Stimulated activated CD4-positive, alpha-beta T cell treated with anti-CD3 and anti-CD28 coated beads, Interleukin-2, amount 100 ng/mL, for 4 hours (primary cell): ENCODE measurements at regions not wholly inside any gene's neighbourhood (a gene's known extent, or its start where the extent isn't known, plus 50 kb on each side); places are given as distances from the start of the nearest gene placed in this dataset.

Experiments
- DNase-seq: peaks from one replicate; pipeline ENCODE4 v3.0.0-alpha.2; 2020; ENCODE audit warnings: low read depth

GRCh38 chr13:30151388-30151787 is 156.0 kb downstream of the KATNAL1 start:
- no peak for DNase-seq

GRCh38 chr13:30149248-30149647 is 158.1 kb downstream of the KATNAL1 start:
- DNase-seq: no peak

- no peak for DNase-seq
Observed at GRCh38 chr13:30148786-30149185, 158.6 kb downstream of the KATNAL1 start.

GRCh38 chr13:30148171-30148754 is 159.1 kb downstream of the KATNAL1 start:
- no peak for DNase-seq

- no peak for DNase-seq
Observed at GRCh38 chr13:30147421-30147820, 159.9 kb downstream of the KATNAL1 start.

- no peak for DNase-seq
Observed at GRCh38 chr13:30147015-30147414, 160.3 kb downstream of the KATNAL1 start.

GRCh38 chr13:30145709-30146367 is 161.5 kb downstream of the KATNAL1 start:
- no peak for DNase-seq

GRCh38 chr13:30143666-30144400 is 163.5 kb downstream of the KATNAL1 start:
- DNase-seq: no peak

GRCh38 chr13:30142486-30143211 is 164.7 kb downstream of the KATNAL1 start:
- DNase-seq: no peak

GRCh38 chr13:30141775-30142485 is 165.4 kb downstream of the KATNAL1 start:
- DNase-seq: no peak

- no peak for DNase-seq
Observed at GRCh38 chr13:30140973-30141372, 166.4 kb downstream of the KATNAL1 start.

GRCh38 chr13:30138511-30138910 is 168.8 kb downstream of the KATNAL1 start:
- no peak for DNase-seq

- DNase-seq: no peak
Observed at GRCh38 chr13:30135868-30136267, 171.5 kb downstream of the KATNAL1 start.

GRCh38 chr13:30135351-30135750 is 172.0 kb downstream of the KATNAL1 start:
- no peak for DNase-seq

- no peak for DNase-seq
Observed at GRCh38 chr13:30134578-30134977, 172.8 kb downstream of the KATNAL1 start.

- DNase-seq: no peak
Observed at GRCh38 chr13:30133996-30134395, 173.4 kb downstream of the KATNAL1 start.

GRCh38 chr13:30133554-30133912 is 173.8 kb downstream of the KATNAL1 start:
- DNase-seq: no peak

- DNase-seq: peak; percentile 89
Observed at GRCh38 chr13:30132623-30133553, 174.5 kb downstream of the KATNAL1 start.

- no peak for DNase-seq
Observed at GRCh38 chr13:30129411-30129810, 177.9 kb downstream of the KATNAL1 start.

GRCh38 chr13:30128591-30128990 is 178.8 kb downstream of the KATNAL1 start:
- DNase-seq: no peak

GRCh38 chr13:30128095-30128494 is 179.3 kb downstream of the KATNAL1 start:
- DNase-seq: no peak
